SK-N-MC (cell line): ENCODE measurements at regions not wholly inside any gene's neighbourhood (a gene's known extent, or its start where the extent isn't known, plus 50 kb on each side); places are given as distances from the start of the nearest gene placed in this dataset.

Experiments used
- EZH2 ChIP-seq: fragments of 200-600 bp; sonication (generic); IDR thresholded peaks from one replicate; pipeline ENCODE4 v1.6.1; 2017; ENCODE audit warnings: antibody characterized with exemption
- FOXP2 ChIP-seq: optimal IDR thresholded peaks from 2 replicates; pipeline ENCODE3; 2011; ENCODE audit warnings: mild to moderate bottlenecking, moderate library complexity; ENCODE audit not compliant: insufficient read depth; ENCODE audit errors: extremely low read length, control extremely low read depth
- POLR2AphosphoS5 ChIP-seq: IDR thresholded peaks from 2 replicates; pipeline ENCODE4 v1.6.1; 2012; ENCODE audit warnings: mild to moderate bottlenecking, low read depth, low read length, borderline replicate concordance

- TF ChIP-seq POLR2AphosphoS5, result no peak
- no peak for TF ChIP-seq EZH2
- TF ChIP-seq FOXP2, result no peak
Observed at GRCh38 chr1:195754303-195754702, 853.9 kb downstream of the KCNT2 start.
